HFF-Myc (cell line): ENCODE measurements at regions not wholly inside any gene's neighbourhood (a gene's known extent, or its start where the extent isn't known, plus 50 kb on each side); places are given as distances from the start of the nearest gene placed in this dataset.

Experiments used
- DNase-seq: peaks from one replicate; pipeline ENCODE4 v3.0.0-alpha.2; 2011; ENCODE audit warnings: low read depth; ENCODE audit errors: extremely low read depth
- H3K4me3 ChIP-seq: replicated peaks from 2 replicates; pipeline ENCODE4 v1.5.1; 2011; ENCODE audit warnings: low read depth, mild to moderate bottlenecking, control low read depth, low read length
- CTCF ChIP-seq: IDR thresholded peaks from 2 replicates; pipeline ENCODE4 v1.5.1; 2012; ENCODE audit warnings: mild to moderate bottlenecking, low read depth, low read length, control low read depth; ENCODE audit errors: missing control alignments

DNA sequence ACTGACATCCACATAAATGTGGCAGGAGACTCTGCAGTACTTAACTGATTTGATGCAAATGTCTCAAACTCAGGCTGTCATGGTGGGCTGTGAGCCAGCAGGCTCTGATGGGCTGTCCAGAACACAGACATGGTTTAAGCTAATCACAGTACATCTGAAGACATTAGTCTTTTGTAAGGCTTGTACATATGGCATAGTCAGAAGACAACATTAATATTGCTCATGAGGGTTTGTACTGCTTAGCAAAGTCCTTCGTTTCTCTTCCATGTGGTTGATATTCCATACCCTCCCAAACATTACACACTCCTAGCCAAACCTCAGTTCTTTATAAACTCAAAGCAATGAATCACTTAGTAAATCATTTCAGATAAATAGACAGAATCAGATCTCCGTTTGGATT lies 330.6 kb downstream of the RND3 start:
- no peak overlapping the region for H3K4me3 ChIP-seq
- no peak for TF ChIP-seq CTCF
- no peak for DNase-seq

- no peak for TF ChIP-seq CTCF
- DNase-seq, result no peak
- H3K4me3 ChIP-seq, result no peak overlapping the region
Measured at GRCh38 chr2:150156415-150156814, 331.1 kb downstream of the RND3 start.

GRCh38 chr2:150154308-150154797 lies 333.1 kb downstream of the RND3 start:
- H3K4me3 ChIP-seq, result no peak overlapping the region
- TF ChIP-seq CTCF, result no peak
- DNase-seq, result no peak

DNA sequence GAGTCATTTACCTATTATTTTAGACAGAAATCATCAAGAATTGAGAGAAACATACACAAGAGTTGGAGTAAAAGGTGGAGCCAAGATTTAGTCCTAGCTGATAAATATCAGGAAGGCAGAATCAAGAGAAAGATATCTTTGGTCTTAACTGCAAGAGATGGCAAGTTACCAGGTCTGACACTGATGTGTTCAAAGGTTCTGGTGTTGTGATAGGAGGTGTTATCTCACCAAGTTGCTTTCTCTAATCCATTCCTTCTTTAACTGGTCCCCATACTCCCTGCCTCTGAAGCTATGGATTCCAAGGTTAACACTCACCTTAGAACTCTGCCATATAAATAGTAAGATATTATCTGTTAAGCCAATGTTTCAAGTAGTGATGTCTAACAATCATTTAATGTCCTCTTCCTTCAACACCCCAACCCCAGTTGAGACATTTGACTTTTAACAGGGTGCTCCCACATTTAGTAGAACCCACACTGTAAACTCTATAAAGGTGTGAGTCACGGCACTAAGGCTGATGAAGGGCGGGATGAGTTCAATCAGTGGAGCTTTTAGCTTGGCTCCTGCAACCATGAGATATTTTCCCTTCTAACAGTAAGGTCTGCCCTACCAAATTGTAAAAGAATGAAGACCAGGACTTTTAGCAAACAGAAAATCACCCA lies 333.7 kb downstream of the RND3 start:
- no peak overlapping the region for H3K4me3 ChIP-seq
- TF ChIP-seq CTCF, result no peak
- no peak for DNase-seq

DNA sequence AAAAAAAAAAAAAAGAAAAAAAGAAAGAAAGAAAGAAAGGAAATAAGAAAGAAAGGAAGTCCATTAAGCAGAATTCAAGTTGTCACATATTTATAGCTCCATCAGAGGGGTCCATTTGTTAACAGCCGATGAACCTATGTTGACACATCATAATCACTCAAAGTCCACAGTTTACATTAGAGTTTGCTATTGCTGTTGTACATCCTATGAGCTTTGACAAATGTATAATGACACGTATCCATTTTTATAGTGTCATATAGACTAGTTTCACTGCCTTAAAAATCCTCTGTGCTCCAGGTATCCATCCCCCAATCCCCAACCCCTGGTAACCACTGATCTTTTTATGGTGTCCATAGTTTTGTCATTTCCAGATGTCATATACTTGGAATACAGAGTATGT lies 335.2 kb downstream of the RND3 start:
- no peak for TF ChIP-seq CTCF
- no peak for DNase-seq
- no peak overlapping the region for H3K4me3 ChIP-seq

GRCh38 chr2:150150144-150150543 lies 337.3 kb downstream of the RND3 start:
- no peak for DNase-seq
- H3K4me3 ChIP-seq, result no peak overlapping the region
- TF ChIP-seq CTCF, result no peak
